IPS DF 6.9 (cell line): ENCODE measurements at regions not wholly inside any gene's neighbourhood (a gene's known extent, or its start where the extent isn't known, plus 50 kb on each side); places are given as distances from the start of the nearest gene placed in this dataset.

Source experiments
- DNase-seq: peaks from one replicate; pipeline ENCODE4 v3.0.0-alpha.2; 2013; ENCODE audit warnings: low read depth, low spot score
- H3K27ac ChIP-seq: one replicate; pipeline ENCODE4 v1.5.1; 2013; ENCODE audit warnings: low read length, control low read depth
- H3K27me3 ChIP-seq: 2 replicates; pipeline ENCODE4 v1.6.1; 2013; ENCODE audit warnings: mild to moderate bottlenecking, low read length; ENCODE audit not compliant: control insufficient read depth, insufficient read depth
- H3K36me3 ChIP-seq: 2 replicates; pipeline ENCODE4 v1.6.1; 2013; ENCODE audit warnings: low read length; ENCODE audit not compliant: control insufficient read depth, insufficient read depth
- H3K4me1 ChIP-seq: 2 replicates; pipeline ENCODE4 v1.6.1; 2013; ENCODE audit warnings: low read length; ENCODE audit not compliant: control insufficient read depth, insufficient read depth
- H3K4me3 ChIP-seq: 2 replicates; pipeline ENCODE4 v1.5.1; 2013; ENCODE audit warnings: mild to moderate bottlenecking, low read length
- H3K9me3 ChIP-seq: 2 replicates; pipeline ENCODE4 v1.6.1; 2013; ENCODE audit warnings: low read length, inconsistent platforms; ENCODE audit not compliant: control insufficient read depth, insufficient read depth
- WGBS: extraction: QIAGEN DNeasy Blood & Tissue Kit; methylation state at CpG from one replicate; pipeline ENCODE4 v1.1.7; 2013; ENCODE audit warnings: mixed read lengths, missing lambda C conversion rate; ENCODE audit not compliant: insufficient read length, insufficient coverage; 5-methylcytosine and 5-hydroxymethylcytosine counted together

DNA sequence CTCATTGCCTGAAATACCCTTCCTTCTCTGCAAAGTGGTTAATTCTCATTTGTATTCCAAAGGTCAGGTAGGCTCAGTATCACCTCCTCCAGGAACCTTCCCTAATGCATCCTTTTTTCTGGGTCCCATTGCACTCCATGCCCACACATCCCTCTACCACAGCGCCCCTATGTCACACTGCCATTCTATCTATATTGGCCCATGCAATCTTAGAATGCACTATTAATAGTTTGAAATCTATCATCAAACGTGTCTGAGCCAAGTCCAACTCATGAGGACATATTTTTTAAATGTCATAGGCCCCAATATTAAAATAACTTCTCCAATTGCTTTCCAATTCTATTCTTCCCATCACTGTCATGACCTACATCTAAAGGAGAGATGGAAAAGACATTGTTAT lies 495.1 kb downstream of the SOX6 start:
- DNase-seq, result no peak
- Histone ChIP-seq H3K4me1 (peaks cover 2% of the 10 kb centered on the region; the same call in 1 of the 2 replicates), H3K36me3 (no peaks in the 10 kb centered on the region), H3K9me3 (no peaks in the 10 kb centered on the region), H3K4me3 (no peak overlapping the region), H3K27ac (no peak overlapping the region), H3K27me3 (no peaks in the 10 kb centered on the region)
- WGBS, result no CpG with 5 or more reads among the region's 2 CpGs

DNA sequence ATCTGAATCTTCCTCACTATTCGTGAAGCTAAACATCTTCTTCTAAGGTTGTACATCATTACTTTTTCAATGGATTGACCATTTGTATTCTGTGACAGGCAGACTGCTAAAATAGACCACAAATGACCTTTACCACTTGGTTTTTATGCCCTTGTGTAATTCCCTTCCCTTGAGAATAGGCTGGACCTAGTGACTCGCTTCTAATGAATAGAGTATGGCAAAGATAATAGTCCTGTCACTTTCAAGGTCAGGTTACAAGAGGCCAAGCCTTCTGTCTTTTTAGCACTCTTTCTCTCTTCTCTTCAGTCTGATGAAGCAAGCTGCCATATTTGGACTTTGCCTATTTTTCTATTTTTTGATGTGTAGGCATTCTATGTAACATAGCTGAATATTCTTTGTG lies 492.9 kb downstream of the SOX6 start:
- H3K9me3 ChIP-seq, result no peaks in the 10 kb centered on the region
- peaks cover 2% of the 10 kb centered on the region; the same call in 1 of the 2 replicates for H3K4me1 ChIP-seq
- DNase-seq, result no peak
- H3K36me3 ChIP-seq, result no peaks in the 10 kb centered on the region
- H3K4me3 ChIP-seq, result no peak overlapping the region
- no CpG with 5 or more reads among the region's 2 CpGs for WGBS
- H3K27ac ChIP-seq, result no peak overlapping the region
- no peaks in the 10 kb centered on the region for H3K27me3 ChIP-seq

DNA sequence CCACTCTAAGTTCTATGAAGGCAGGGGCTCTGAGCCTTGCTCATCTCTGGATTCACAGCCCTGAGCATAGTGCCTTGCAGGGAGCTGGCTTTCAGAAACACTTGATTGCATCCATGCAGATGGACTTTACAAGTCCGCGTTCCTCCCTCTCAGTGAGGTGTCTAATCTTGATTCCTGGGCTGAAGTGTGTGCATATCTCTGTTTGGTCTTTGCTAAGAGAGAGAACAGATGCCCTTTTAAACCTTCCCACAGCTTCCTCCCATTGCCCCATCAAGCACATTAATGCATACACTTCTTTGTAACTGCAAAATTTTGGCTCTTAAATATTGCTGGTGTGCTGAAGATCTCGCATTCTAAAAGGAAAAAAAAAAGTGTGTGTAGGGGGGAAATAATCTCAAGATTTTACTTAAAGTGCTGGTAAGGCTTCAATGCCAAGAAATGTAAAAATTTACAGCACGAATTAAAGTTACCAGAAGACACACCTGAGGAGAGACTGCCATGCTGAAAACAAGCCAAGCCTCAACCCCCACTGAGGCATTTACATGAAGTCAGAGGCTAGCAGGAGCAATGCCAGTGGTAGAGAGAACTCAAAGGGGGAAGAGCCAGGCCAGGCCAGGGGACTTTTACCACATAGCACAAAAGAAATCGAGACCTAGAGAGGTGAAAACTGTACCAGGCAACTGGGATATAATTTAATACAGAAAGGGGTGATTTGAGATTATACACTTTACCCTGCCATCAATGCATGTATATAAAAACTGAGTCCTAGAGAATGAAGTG lies 492.1 kb downstream of the SOX6 start:
- Histone ChIP-seq H3K27me3 (no peaks in the 10 kb centered on the region), H3K36me3 (no peaks in the 10 kb centered on the region), H3K4me3 (no peak overlapping the region), H3K4me1 (peaks cover 2% of the 10 kb centered on the region; the same call in 1 of the 2 replicates), H3K9me3 (no peaks in the 10 kb centered on the region), H3K27ac (no peak overlapping the region)
- no CpG with 5 or more reads among the region's 5 CpGs for WGBS
- no peak for DNase-seq

DNA sequence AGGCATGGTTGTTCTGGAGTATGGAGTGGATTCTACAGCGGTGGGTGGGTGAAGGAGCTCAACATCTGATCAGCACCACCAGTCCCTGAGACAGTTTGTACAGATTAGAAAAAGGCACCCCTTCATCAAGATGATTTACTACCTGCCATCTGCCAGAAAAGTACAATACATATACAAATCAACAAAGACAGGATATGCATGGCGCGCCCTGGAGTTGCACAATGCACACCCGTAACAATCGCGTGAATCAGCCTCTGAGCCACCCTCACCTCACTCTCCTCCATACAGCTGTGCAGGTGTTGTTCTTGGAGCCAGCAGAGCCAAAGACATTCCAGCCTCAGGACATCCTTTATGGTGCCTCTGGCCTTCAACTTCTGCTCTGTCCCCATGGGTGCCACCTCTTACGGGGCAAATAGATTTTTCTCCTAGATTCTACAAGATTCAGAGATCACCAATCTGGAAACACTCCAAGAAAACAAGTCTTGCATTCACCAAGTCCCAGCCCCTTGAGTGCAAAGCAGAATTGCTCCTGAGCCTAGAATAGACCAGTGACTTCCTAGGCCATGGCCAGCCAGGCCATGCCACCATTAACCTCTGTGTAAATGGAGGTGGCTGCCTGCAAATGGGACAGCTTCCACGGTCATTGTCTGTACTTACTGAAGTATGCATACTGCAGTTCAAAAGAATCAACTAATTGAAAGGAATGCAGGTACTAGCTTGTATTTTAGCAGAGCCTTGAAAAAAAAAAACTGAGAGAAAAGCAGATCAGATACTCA lies 490.9 kb downstream of the SOX6 start:
- no peaks in the 10 kb centered on the region for H3K27me3 ChIP-seq
- peaks cover 2% of the 10 kb centered on the region; the same call in 1 of the 2 replicates for H3K4me1 ChIP-seq
- no peak overlapping the region for H3K4me3 ChIP-seq
- H3K36me3 ChIP-seq, result no peaks in the 10 kb centered on the region
- WGBS, result no CpG with 5 or more reads among the region's 8 CpGs
- no peak overlapping the region for H3K27ac ChIP-seq
- H3K9me3 ChIP-seq, result no peaks in the 10 kb centered on the region
- no peak for DNase-seq

DNA sequence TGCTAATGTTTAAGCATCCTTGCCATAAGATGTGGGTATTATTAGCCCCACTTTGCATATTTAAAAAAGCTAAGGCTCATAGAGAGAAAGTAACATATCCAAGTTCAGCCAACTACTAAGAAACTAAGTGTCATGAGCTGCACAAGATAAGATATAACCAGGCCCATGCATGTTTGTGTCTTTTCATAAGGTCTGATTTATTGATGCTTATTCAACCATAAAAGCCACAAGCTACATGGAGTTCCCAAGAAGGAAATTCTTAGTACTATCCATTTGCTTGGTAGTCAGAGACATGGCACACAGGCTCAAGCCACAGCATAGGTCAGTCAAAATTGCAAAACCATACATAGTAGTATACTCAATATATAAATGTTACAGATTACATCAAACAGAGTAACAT lies 488.5 kb downstream of the SOX6 start:
- Histone ChIP-seq H3K4me3 (no peak overlapping the region), H3K36me3 (no peaks in the 10 kb centered on the region), H3K4me1 (peaks cover 6% of the 10 kb centered on the region), H3K27ac (no peak overlapping the region), H3K9me3 (no peaks in the 10 kb centered on the region), H3K27me3 (no peaks in the 10 kb centered on the region)
- DNase-seq, result no peak

DNA sequence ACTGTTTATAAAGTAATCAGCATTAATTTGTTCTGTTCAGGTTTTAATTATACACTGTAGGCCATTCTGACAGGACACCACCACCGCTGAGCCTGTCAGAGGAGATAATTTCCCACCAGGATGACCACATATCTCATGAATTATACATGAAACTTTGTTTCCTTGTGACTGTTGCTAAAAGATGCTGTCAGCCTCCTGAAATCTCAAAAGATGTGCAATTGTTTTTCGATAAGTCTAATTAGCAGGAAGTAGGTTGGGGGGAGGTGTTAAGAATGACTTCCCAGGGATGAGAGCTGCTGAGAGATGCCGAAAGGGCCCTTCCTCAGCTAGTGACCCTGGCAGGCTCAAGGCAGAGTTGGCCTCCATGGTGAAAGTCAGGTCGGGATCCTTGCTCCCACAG lies 485.4 kb downstream of the SOX6 start:
- Histone ChIP-seq H3K4me1 (peaks cover 4% of the 10 kb centered on the region; the same call in 1 of the 2 replicates), H3K27ac (no peak overlapping the region), H3K9me3 (no peaks in the 10 kb centered on the region), H3K27me3 (no peaks in the 10 kb centered on the region), H3K4me3 (no peak overlapping the region), H3K36me3 (no peaks in the 10 kb centered on the region)
- DNase-seq, result no peak
- no CpG with 5 or more reads among the region's 4 CpGs for WGBS

DNA sequence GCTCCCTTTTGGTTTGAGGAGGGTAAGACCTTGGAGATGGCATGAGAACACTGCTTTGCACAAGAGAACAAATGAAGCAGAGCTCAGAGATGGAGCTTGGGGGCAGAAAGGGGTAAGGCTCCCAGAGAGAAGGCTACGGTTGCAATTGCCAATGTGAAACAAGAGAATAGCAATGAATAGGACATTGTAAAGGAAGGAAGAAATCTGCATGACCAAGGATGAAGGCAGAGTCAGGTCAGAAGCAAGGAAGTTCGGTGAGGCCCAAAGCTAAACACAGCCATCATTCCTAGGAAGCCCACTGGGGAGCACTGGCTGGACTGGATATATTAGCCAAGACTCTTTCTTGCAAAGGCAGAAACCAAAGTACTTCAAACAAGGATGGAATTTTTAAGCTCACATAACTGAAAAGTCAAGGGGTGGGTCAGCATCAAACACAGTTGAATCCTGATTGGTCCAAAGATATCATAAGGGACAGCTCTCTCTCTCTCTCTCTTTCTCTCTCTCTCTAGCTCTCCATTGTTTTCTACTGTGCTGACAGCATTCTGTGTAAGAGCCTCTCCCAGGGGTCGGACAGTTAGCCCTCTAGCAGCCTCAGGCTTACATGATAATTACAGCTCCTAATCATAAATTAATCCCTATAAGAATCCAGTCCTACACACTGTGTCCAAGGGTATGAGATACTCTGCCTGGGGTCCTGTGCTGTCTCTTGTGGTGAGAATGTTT lies 484.3 kb downstream of the SOX6 start:
- DNase-seq, result peak; percentile 7
- WGBS, result no CpG with 5 or more reads among the region's 3 CpGs
- no peaks in the 10 kb centered on the region for H3K36me3 ChIP-seq
- H3K9me3 ChIP-seq, result no peaks in the 10 kb centered on the region
- no peaks in the 10 kb centered on the region for H3K27me3 ChIP-seq
- H3K4me1 ChIP-seq, result peaks cover 4% of the 10 kb centered on the region; the same call in 1 of the 2 replicates
- no peak overlapping the region for H3K4me3 ChIP-seq
- H3K27ac ChIP-seq, result no peak overlapping the region

DNA sequence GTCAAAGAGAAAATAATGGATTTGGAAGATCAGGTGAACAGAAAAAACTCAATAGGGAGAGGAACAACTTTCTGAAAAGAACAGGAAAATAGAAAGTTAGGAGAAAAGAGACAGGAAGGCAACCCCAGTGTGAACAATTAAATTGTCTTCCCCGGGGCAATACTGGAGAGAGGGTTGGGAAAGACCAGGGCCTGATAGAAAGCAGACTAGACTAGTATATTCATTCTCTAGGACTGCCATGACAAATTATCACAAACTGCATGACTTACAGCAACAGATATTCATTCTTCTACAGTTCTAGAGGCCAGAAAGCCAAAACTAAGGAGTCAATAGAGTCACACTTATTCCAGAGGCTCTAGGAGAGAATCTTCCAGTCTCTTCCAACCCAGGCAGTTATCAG lies 482.8 kb downstream of the SOX6 start:
- Histone ChIP-seq H3K9me3 (no peaks in the 10 kb centered on the region), H3K36me3 (no peaks in the 10 kb centered on the region), H3K27ac (no peak overlapping the region), H3K4me3 (no peak overlapping the region), H3K27me3 (no peaks in the 10 kb centered on the region), H3K4me1 (peaks cover 4% of the 10 kb centered on the region; the same call in 1 of the 2 replicates)
- WGBS, result no CpG with 5 or more reads among the region's 1 CpG
- DNase-seq, result no peak

DNA sequence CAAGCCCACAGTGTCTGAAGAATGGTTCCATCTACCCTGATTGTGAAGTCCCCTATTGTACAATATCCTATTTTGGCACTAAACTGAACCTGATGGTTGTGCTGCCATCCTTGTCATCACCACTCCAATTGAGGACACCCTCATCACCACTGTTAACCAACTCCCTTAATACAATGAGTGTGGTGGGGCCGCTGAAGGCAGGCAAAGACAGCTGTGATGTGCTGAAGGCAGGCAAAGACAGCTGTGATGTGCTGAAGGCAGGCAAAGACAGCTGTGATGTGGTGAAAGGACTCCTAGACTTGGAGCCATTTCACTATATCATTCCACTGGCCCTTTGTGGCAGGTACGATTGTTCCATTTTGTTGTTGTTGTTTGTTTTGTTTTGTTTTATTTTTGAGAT lies 481.6 kb downstream of the SOX6 start:
- no peaks in the 10 kb centered on the region for H3K27me3 ChIP-seq
- H3K27ac ChIP-seq, result no peak overlapping the region
- H3K4me3 ChIP-seq, result no peak overlapping the region
- H3K4me1 ChIP-seq, result peaks cover 4% of the 10 kb centered on the region; the same call in 1 of the 2 replicates
- no peak for DNase-seq
- no peaks in the 10 kb centered on the region for H3K36me3 ChIP-seq
- no CpG with 5 or more reads among the region's 2 CpGs for WGBS
- H3K9me3 ChIP-seq, result no peaks in the 10 kb centered on the region

DNA sequence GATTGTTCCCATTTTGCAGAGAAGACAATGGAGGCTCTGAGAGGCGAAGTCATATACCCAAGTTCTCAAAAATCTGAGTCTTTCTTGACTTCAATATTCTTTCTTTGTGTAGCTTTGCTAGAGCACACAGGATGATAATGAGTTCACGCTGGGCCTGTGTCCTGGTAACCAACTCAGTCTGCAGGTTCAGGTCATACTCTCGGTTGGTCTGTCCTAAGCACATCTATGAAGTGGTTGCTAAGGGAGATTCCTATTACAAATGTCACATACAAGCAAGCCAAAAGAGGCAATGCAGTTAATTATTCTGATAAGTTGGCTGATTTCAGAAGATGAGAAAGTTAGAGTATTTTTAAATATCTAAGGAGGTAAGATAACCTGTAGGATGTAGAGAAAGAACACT lies 481.0 kb downstream of the SOX6 start:
- Histone ChIP-seq H3K4me1 (peaks cover 4% of the 10 kb centered on the region; the same call in 1 of the 2 replicates), H3K27ac (no peak overlapping the region), H3K36me3 (no peaks in the 10 kb centered on the region), H3K27me3 (no peaks in the 10 kb centered on the region), H3K9me3 (no peaks in the 10 kb centered on the region), H3K4me3 (no peak overlapping the region)
- DNase-seq, result no peak
- WGBS, result no CpG with 5 or more reads among the region's 3 CpGs
